ENCODE measurements at regions not wholly inside any gene's neighbourhood (a gene's known extent, or its start where the extent isn't known, plus 50 kb on each side); places are given as distances from the start of the nearest gene placed in this dataset.

DNA sequence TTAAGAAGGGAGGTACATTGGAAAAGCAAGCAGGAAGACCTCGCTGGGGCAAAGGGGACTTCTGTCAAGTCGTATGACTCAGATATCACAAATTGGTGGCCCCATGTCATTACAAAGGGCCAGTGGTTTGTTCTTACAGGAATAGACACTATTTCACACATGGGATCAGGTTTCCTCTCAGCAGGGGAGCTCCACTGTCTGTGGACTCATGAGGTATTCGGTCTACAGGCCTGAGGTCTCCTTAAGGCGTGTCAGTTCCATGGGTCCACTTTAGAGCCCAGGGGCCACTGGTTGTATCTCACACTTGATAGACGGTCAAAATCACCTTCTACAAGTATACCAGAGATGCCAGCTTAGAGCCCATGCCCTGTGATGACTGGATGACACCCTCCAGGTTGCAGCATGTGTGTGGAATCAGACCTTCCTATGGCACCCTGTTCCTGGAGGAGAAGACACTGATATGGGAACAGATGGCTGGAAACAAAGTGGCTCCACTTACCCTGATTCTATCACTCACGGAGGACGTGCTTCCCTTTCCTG is 288.1 kb upstream of the B3GAT1 start:
- TF ChIP-seq, protein P1, sequence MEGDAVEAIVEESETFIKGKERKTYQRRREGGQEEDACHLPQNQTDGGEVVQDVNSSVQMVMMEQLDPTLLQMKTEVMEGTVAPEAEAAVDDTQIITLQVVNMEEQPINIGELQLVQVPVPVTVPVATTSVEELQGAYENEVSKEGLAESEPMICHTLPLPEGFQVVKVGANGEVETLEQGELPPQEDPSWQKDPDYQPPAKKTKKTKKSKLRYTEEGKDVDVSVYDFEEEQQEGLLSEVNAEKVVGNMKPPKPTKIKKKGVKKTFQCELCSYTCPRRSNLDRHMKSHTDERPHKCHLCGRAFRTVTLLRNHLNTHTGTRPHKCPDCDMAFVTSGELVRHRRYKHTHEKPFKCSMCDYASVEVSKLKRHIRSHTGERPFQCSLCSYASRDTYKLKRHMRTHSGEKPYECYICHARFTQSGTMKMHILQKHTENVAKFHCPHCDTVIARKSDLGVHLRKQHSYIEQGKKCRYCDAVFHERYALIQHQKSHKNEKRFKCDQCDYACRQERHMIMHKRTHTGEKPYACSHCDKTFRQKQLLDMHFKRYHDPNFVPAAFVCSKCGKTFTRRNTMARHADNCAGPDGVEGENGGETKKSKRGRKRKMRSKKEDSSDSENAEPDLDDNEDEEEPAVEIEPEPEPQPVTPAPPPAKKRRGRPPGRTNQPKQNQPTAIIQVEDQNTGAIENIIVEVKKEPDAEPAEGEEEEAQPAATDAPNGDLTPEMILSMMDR (IDR thresholded peaks at IDR 0.05): no peak
- no peak for TF ChIP-seq POLR2A (IDR thresholded peaks at IDR 0.05)

All from right lobe of liver (tissue), 4 donors.